ENCODE measurements at regions not wholly inside any gene's neighbourhood (a gene's known extent, or its start where the extent isn't known, plus 50 kb on each side); places are given as distances from the start of the nearest gene placed in this dataset.

- TF ChIP-seq CTCF (IDR thresholded peaks at IDR 0.05; ENCODE audit: low read depth, low read length), result no peak
- TF ChIP-seq EZH2phosphoT487 (IDR thresholded peaks at IDR 0.05; ENCODE audit: low read depth), result no peak
Measured at GRCh38 chr3:13130464-13131193, 57.4 kb upstream of the IQSEC1 start.
